Neural cell (in vitro differentiated cells): ENCODE measurements at regions not wholly inside any gene's neighbourhood (a gene's known extent, or its start where the extent isn't known, plus 50 kb on each side); places are given as distances from the start of the nearest gene placed in this dataset.

Experiments used
- H2AFZ ChIP-seq: fragments of 200-600, 300-800 bp; sonication (generic), shearing (Covaris generic); 2 replicates; pipeline ENCODE4 v1.6.0; 2014; ENCODE audit warnings: low read depth, mild to moderate bottlenecking, antibody characterized with exemption, low read length, moderate library complexity
- H3F3A ChIP-seq: fragments of 200-600 bp; shearing (Covaris generic); 2 replicates; pipeline ENCODE4 v1.6.1; 2016; ENCODE audit warnings: mild to moderate bottlenecking, moderate library complexity, mixed read lengths, antibody characterized with exemption, low read length; ENCODE audit not compliant: insufficient read depth, poor library complexity, severe bottlenecking
- H3K27ac ChIP-seq: fragments of 200-600, 300-800 bp; sonication (generic), shearing (Covaris generic); 2 replicates; pipeline ENCODE4 v1.5.1; 2014; ENCODE audit warnings: mild to moderate bottlenecking, low read length, moderate library complexity
- H3K27me3 ChIP-seq: fragments of 300-800, 200-600 bp; sonication (generic), shearing (Covaris generic); 2 replicates; pipeline ENCODE4 v1.6.0; 2014; ENCODE audit warnings: mild to moderate bottlenecking, low read depth, low read length, moderate library complexity; ENCODE audit not compliant: insufficient read depth
- H3K36me3 ChIP-seq: fragments of 300-800, 200-600 bp; sonication (generic), shearing (Covaris generic); 2 replicates; pipeline ENCODE4 v1.5.1; 2014; ENCODE audit warnings: mild to moderate bottlenecking, antibody characterized with exemption, low read length, moderate library complexity; ENCODE audit not compliant: insufficient read depth
- H3K4me2 ChIP-seq: fragments of 300-800, 200-600 bp; sonication (generic), shearing (Covaris generic); 2 replicates; pipeline ENCODE4 v1.6.0; 2014; ENCODE audit warnings: mild to moderate bottlenecking, low read length
- H3K4me3 ChIP-seq: fragments of 300-800, 200-600 bp; sonication (generic), shearing (Covaris generic); 2 replicates; pipeline ENCODE4 v1.5.1; 2014; ENCODE audit warnings: mild to moderate bottlenecking, low read length, moderate library complexity
- H3K79me2 ChIP-seq: fragments of 200-600 bp; shearing (Covaris generic); replicated peaks from 2 replicates; pipeline ENCODE4 v1.6.0; 2014; ENCODE audit warnings: mild to moderate bottlenecking, low read length, moderate library complexity; ENCODE audit not compliant: insufficient read depth
- H3K9ac ChIP-seq: fragments of 300-800, 200-600 bp; sonication (generic), shearing (Covaris generic); 2 replicates; pipeline ENCODE4 v1.6.1; 2016; ENCODE audit warnings: mild to moderate bottlenecking, low read length, mixed read lengths
- H3K9me2 ChIP-seq: fragments of 200-600 bp; shearing (Covaris generic); 2 replicates; pipeline ENCODE4 v1.6.1; 2016; ENCODE audit warnings: mild to moderate bottlenecking, low read length, mixed read lengths; ENCODE audit not compliant: insufficient read depth
- H3K9me3 ChIP-seq: fragments of 200-600, 300-800 bp; sonication (generic), shearing (Covaris generic); 2 replicates; pipeline ENCODE4 v1.6.1; 2016; ENCODE audit warnings: mild to moderate bottlenecking, mixed run types, low read length, moderate library complexity, mixed read lengths
- H4K20me1 ChIP-seq: fragments of 200-600 bp; shearing (Covaris generic); 2 replicates; pipeline ENCODE4 v1.6.1; 2016; ENCODE audit warnings: mild to moderate bottlenecking, mixed run types; ENCODE audit not compliant: insufficient read depth
- EP300 ChIP-seq: fragments of 450-650 bp; conservative IDR thresholded peaks from 2 replicates; pipeline ENCODE4 v1.6.1; 2014; ENCODE audit warnings: antibody characterized with exemption, mild to moderate bottlenecking, moderate library complexity; ENCODE audit not compliant: poor library complexity, severe bottlenecking
- EZH2 ChIP-seq: fragments of 200-600, 300-800 bp; shearing (Covaris generic), sonication (generic); IDR thresholded peaks from 2 replicates; pipeline ENCODE4 v1.6.1; 2014; ENCODE audit warnings: antibody characterized with exemption, low read length, borderline replicate concordance, mild to moderate bottlenecking; ENCODE audit not compliant: insufficient read depth, poor library complexity, severe bottlenecking
- MXI1 ChIP-seq: fragments of 450-650 bp; conservative IDR thresholded peaks from 2 replicates; pipeline ENCODE4 v1.6.1; 2014; ENCODE audit warnings: antibody characterized with exemption, mild to moderate bottlenecking; ENCODE audit not compliant: poor library complexity, severe bottlenecking
- RAD21 ChIP-seq: fragments of 450-650 bp; conservative IDR thresholded peaks from 2 replicates; pipeline ENCODE4 v1.6.1; 2014; ENCODE audit warnings: antibody characterized with exemption, mild to moderate bottlenecking, moderate library complexity
- SMC3 ChIP-seq: fragments of 450-650 bp; conservative IDR thresholded peaks from 2 replicates; pipeline ENCODE4 v1.6.1; 2014; ENCODE audit warnings: antibody characterized with exemption, mild to moderate bottlenecking, moderate library complexity; ENCODE audit not compliant: poor library complexity
- small RNA-seq, 3 experiments: library from RNA; depleted of rRNA; stranded (forward); fragments of <200 nt; gene quantifications; one replicate each; pipeline ENCODE3, GENCODE V24; 2012
- TF ChIP-seq, protein P1 (sequence below): fragments of 450-650 bp; IDR thresholded peaks from 2 replicates; pipeline ENCODE4 v1.5.1; 2014; ENCODE audit warnings: antibody characterized with exemption, mild to moderate bottlenecking, moderate library complexity; ENCODE audit not compliant: poor library complexity, severe bottlenecking

DNA sequence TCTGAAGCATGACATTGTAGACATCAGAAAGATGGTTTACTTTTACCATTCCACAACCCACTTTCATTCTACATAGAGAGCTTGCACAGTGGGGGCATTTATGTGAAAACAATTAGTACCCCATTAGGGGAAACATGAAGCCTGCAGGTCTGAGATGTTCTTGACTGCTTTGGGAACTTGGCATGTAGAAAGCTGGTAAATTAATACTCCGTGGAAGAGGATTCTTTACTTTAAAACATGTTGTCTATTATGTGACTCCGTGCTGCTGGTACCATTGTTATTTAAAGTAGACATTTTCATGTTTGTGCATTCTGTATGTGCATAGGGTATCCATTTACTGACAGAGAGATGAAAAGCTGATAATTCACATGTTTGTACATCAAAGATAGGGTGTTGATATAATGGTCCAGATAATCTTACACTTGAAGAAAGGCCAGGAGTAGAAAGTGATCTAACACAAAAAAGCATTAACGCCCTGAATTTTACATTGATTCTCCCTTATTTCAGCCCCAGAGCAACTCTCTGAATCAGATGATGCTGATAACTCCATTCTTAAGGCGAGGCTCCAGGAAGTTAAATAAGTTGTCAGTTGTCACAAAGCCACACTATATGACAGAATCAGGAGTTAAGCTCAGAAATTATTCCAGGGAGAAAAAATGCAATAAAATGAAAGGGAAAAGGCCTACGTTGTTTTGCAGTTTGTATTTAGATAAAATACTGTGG lies 50.1 kb upstream of the CD180 start:
- peak overlapping the region; percentile 50 for H3K27ac ChIP-seq
- H3K79me2 ChIP-seq, result no peaks in the 10 kb centered on the region
- H3K36me3 ChIP-seq, result no peaks in the 10 kb centered on the region
- no peak overlapping the region for H3K9ac ChIP-seq
- H3K4me2 ChIP-seq, result no peak overlapping the region
- H2AFZ ChIP-seq, result no peak overlapping the region
- no peaks in the 10 kb centered on the region for H4K20me1 ChIP-seq
- no peaks in the 10 kb centered on the region for H3F3A ChIP-seq
- TF ChIP-seq EZH2, result no peak
- TF ChIP-seq SMC3, result no peak
- no peak for TF ChIP-seq RAD21
- TF ChIP-seq EP300, result no peak
- TF ChIP-seq, protein P1, sequence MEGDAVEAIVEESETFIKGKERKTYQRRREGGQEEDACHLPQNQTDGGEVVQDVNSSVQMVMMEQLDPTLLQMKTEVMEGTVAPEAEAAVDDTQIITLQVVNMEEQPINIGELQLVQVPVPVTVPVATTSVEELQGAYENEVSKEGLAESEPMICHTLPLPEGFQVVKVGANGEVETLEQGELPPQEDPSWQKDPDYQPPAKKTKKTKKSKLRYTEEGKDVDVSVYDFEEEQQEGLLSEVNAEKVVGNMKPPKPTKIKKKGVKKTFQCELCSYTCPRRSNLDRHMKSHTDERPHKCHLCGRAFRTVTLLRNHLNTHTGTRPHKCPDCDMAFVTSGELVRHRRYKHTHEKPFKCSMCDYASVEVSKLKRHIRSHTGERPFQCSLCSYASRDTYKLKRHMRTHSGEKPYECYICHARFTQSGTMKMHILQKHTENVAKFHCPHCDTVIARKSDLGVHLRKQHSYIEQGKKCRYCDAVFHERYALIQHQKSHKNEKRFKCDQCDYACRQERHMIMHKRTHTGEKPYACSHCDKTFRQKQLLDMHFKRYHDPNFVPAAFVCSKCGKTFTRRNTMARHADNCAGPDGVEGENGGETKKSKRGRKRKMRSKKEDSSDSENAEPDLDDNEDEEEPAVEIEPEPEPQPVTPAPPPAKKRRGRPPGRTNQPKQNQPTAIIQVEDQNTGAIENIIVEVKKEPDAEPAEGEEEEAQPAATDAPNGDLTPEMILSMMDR, result no peak
- TF ChIP-seq MXI1, result no peak
- H3K9me3 ChIP-seq, result no peaks in the 10 kb centered on the region
- no peak overlapping the region for H3K4me3 ChIP-seq
- no peaks in the 10 kb centered on the region for H3K27me3 ChIP-seq
- H3K9me2 ChIP-seq, result no peaks in the 10 kb centered on the region

Small RNAs in the stretch of these regions (small RNA-seq; reads per million reads assigned to genes)
- gene AC024581.2 (0 reads per million in 3 experiments), gene RNU6-1232P (0 reads per million in 3 experiments)
